Mucosa of stomach (tissue), 1 donor: ENCODE measurements at regions not wholly inside any gene's neighbourhood (a gene's known extent, or its start where the extent isn't known, plus 50 kb on each side); places are given as distances from the start of the nearest gene placed in this dataset.

Source experiments
- H3K27me3 ChIP-seq: one replicate; pipeline ENCODE4 v1.7.0; 2013; ENCODE audit warnings: mild to moderate bottlenecking, low read length; ENCODE audit not compliant: control insufficient read depth, insufficient read depth
- H3K36me3 ChIP-seq: one replicate; pipeline ENCODE4 v1.7.0; 2013; ENCODE audit warnings: low read length; ENCODE audit not compliant: control insufficient read depth, insufficient read depth
- H3K4me1 ChIP-seq: one replicate; pipeline ENCODE4 v1.7.0; 2013; ENCODE audit warnings: mild to moderate bottlenecking, low read length; ENCODE audit not compliant: control insufficient read depth, insufficient read depth
- H3K4me3 ChIP-seq: one replicate; pipeline ENCODE4 v1.7.0; 2013; ENCODE audit warnings: low read length
- H3K9ac ChIP-seq: one replicate; pipeline ENCODE4 v1.7.0; 2013; ENCODE audit warnings: mild to moderate bottlenecking, low read length, moderate library complexity
- H3K9me3 ChIP-seq: one replicate; pipeline ENCODE4 v1.7.0; 2013; ENCODE audit warnings: mild to moderate bottlenecking, low read length, moderate library complexity; ENCODE audit not compliant: control insufficient read depth
- donor health status: Pancreatic carcinoma.

- Histone ChIP-seq H3K9ac (no peak overlapping the region), H3K4me3 (no peak overlapping the region), H3K27me3 (no peaks in the 10 kb centered on the region), H3K4me1 (peaks cover 30% of the 10 kb centered on the region), H3K9me3 (no peaks in the 10 kb centered on the region), H3K36me3 (no peaks in the 10 kb centered on the region)
Observed at GRCh38 chr5:38607396-38607795, 51.0 kb upstream of the LIFR start.

- Histone ChIP-seq H3K4me1 (peaks cover 30% of the 10 kb centered on the region), H3K36me3 (no peaks in the 10 kb centered on the region), H3K27me3 (no peaks in the 10 kb centered on the region), H3K9me3 (no peaks in the 10 kb centered on the region), H3K9ac (no peak overlapping the region), H3K4me3 (no peak overlapping the region)
Observed at GRCh38 chr5:38607930-38608564, 51.6 kb upstream of the LIFR start.

GRCh38 chr5:38608874-38609273, 52.4 kb upstream of the LIFR start:
- no peaks in the 10 kb centered on the region for H3K36me3 ChIP-seq
- H3K27me3 ChIP-seq: no peaks in the 10 kb centered on the region
- H3K4me3 ChIP-seq: no peak overlapping the region
- H3K9me3 ChIP-seq: no peaks in the 10 kb centered on the region
- H3K4me1 ChIP-seq: peaks cover 36% of the 10 kb centered on the region
- H3K9ac ChIP-seq: no peak overlapping the region

- Histone ChIP-seq H3K4me3 (no peak overlapping the region), H3K4me1 (peaks cover 35% of the 10 kb centered on the region), H3K36me3 (no peaks in the 10 kb centered on the region), H3K9ac (no peak overlapping the region), H3K9me3 (no peaks in the 10 kb centered on the region), H3K27me3 (no peaks in the 10 kb centered on the region)
Observed at GRCh38 chr5:38612851-38613250, 56.4 kb upstream of the LIFR start.

- H3K4me1 ChIP-seq: peaks cover 30% of the 10 kb centered on the region
- no peaks in the 10 kb centered on the region for H3K9me3 ChIP-seq
- no peaks in the 10 kb centered on the region for H3K36me3 ChIP-seq
- H3K4me3 ChIP-seq: no peak overlapping the region
- no peak overlapping the region for H3K9ac ChIP-seq
- no peaks in the 10 kb centered on the region for H3K27me3 ChIP-seq
Observed at GRCh38 chr5:38613490-38613889, 57.0 kb upstream of the LIFR start.

GRCh38 chr5:38613992-38614836, 57.8 kb upstream of the LIFR start:
- Histone ChIP-seq H3K36me3 (no peaks in the 10 kb centered on the region), H3K4me1 (peaks cover 26% of the 10 kb centered on the region), H3K27me3 (no peaks in the 10 kb centered on the region), H3K9me3 (no peaks in the 10 kb centered on the region), H3K9ac (no peak overlapping the region), H3K4me3 (no peak overlapping the region)

- Histone ChIP-seq H3K4me1 (peaks cover 18% of the 10 kb centered on the region), H3K4me3 (no peak overlapping the region), H3K36me3 (no peaks in the 10 kb centered on the region), H3K27me3 (no peaks in the 10 kb centered on the region), H3K9ac (no peak overlapping the region), H3K9me3 (no peaks in the 10 kb centered on the region)
Observed at GRCh38 chr5:38615042-38615441, 58.6 kb upstream of the LIFR start.

GRCh38 chr5:38615981-38616451, 59.6 kb upstream of the LIFR start:
- no peaks in the 10 kb centered on the region for H3K9me3 ChIP-seq
- no peaks in the 10 kb centered on the region for H3K36me3 ChIP-seq
- H3K9ac ChIP-seq: no peak overlapping the region
- H3K4me3 ChIP-seq: no peak overlapping the region
- no peaks in the 10 kb centered on the region for H3K27me3 ChIP-seq
- peaks cover 18% of the 10 kb centered on the region for H3K4me1 ChIP-seq

GRCh38 chr5:38618154-38618553, 61.7 kb upstream of the LIFR start:
- Histone ChIP-seq H3K9me3 (no peaks in the 10 kb centered on the region), H3K4me3 (no peak overlapping the region), H3K9ac (no peak overlapping the region), H3K36me3 (no peaks in the 10 kb centered on the region), H3K27me3 (no peaks in the 10 kb centered on the region), H3K4me1 (peaks cover 18% of the 10 kb centered on the region)

GRCh38 chr5:38621331-38621730, 64.9 kb upstream of the LIFR start:
- no peaks in the 10 kb centered on the region for H3K27me3 ChIP-seq
- no peaks in the 10 kb centered on the region for H3K9me3 ChIP-seq
- H3K9ac ChIP-seq: no peak overlapping the region
- H3K4me1 ChIP-seq: peaks cover 5% of the 10 kb centered on the region
- no peak overlapping the region for H3K4me3 ChIP-seq
- H3K36me3 ChIP-seq: no peaks in the 10 kb centered on the region

GRCh38 chr5:38621840-38622437, 65.5 kb upstream of the LIFR start:
- Histone ChIP-seq H3K4me1 (peaks cover 5% of the 10 kb centered on the region), H3K27me3 (no peaks in the 10 kb centered on the region), H3K36me3 (no peaks in the 10 kb centered on the region), H3K9me3 (no peaks in the 10 kb centered on the region), H3K9ac (no peak overlapping the region), H3K4me3 (no peak overlapping the region)

GRCh38 chr5:38622723-38623129, 66.3 kb upstream of the LIFR start:
- Histone ChIP-seq H3K36me3 (no peaks in the 10 kb centered on the region), H3K9me3 (no peaks in the 10 kb centered on the region), H3K4me1 (peaks cover 5% of the 10 kb centered on the region), H3K9ac (no peak overlapping the region), H3K27me3 (no peaks in the 10 kb centered on the region), H3K4me3 (no peak overlapping the region)
